HepG2 (cell line): ENCODE measurements at regions not wholly inside any gene's neighbourhood (a gene's known extent, or its start where the extent isn't known, plus 50 kb on each side); places are given as distances from the start of the nearest gene placed in this dataset.

Experiments
- ATAC-seq: fragments of 200-7000 bp; cut with Tn5 transposase; 3 replicates; pipeline ENCODE4 v1.9.1; 2020; ENCODE audit warnings: mild to moderate bottlenecking, moderate library complexity
- BruUV-seq: library from RNA; stranded (reverse); fragments of 400-500 nt; replicated peaks from 2 replicates; lab custom pipeline; 2021; lab: Mats Ljungman, UMichigan
- CTCF ChIA-PET: fragments of 300-600 bp; formaldehyde crosslinking; extraction: SDS; loops from one replicate; lab custom pipeline; 2021; ENCODE audit warnings: low total read pairs, inconsistent platforms, low intra/inter-chr PET ratio; lab: Yijun Ruan, JAX
- POLR2A ChIA-PET: fragments of 350-600 bp; sonication (Branson Sonifier 250); formaldehyde crosslinking; loops from one replicate; lab custom pipeline; 2020; ENCODE audit warnings: antibody characterized with exemption, inconsistent platforms; lab: Yijun Ruan, JAX
- DNase-seq: peaks from one replicate; pipeline ENCODE4 v3.0.0-alpha.2; 2015; ENCODE audit warnings: low spot score
- FAIRE-seq: peaks from 3 replicates; lab custom pipeline; 2011; peaks lifted over from hg19 to GRCh38; lab: Jason Lieb, UNC
- H2AFZ ChIP-seq: one replicate; pipeline ENCODE4 v1.6.1; 2011; ENCODE audit warnings: low read length, inconsistent platforms
- H3K27ac ChIP-seq: fragments of 300-600 bp; 3 replicates; pipeline ENCODE4 v1.8.0; 2011; ENCODE audit warnings: mixed run types, mild to moderate bottlenecking, mixed read lengths, low read length, inconsistent platforms; ENCODE audit not compliant: insufficient read depth; ENCODE audit errors: extremely low read length
- H3K27me3 ChIP-seq, 2 experiments: fragments of 200-600 bp in 1 of 2; 2 replicates in 1 of 2; 3 replicates in 1 of 2; pipeline versions ENCODE4 v1.6.0 to v1.8.0; 2011; ENCODE audit warnings: low read length in 2 of 2, mild to moderate bottlenecking in 2 of 2, moderate library complexity in 2 of 2, inconsistent platforms in 1 of 2; ENCODE audit not compliant: insufficient read depth in 2 of 2, control insufficient read depth in 1 of 2
- H3K36me3 ChIP-seq, 2 experiments: fragments of 200-600 bp in 1 of 2; replicated peaks in 1 of 2; 2 replicates in 1 of 2; 3 replicates in 1 of 2; pipeline versions ENCODE4 v1.5.1 to v1.8.0; 2011; ENCODE audit warnings: low read length in 2 of 2, inconsistent platforms in 1 of 2; ENCODE audit not compliant: insufficient read depth in 2 of 2, control insufficient read depth in 1 of 2
- H3K4me1 ChIP-seq: 2 replicates; pipeline ENCODE4 v1.5.1; 2012; ENCODE audit warnings: low read length, inconsistent platforms; ENCODE audit not compliant: insufficient read depth
- H3K4me2 ChIP-seq: 2 replicates; pipeline ENCODE4 v1.6.0; 2011; ENCODE audit warnings: low read depth, low read length, inconsistent platforms
- H3K4me3 ChIP-seq, 3 experiments: fragments of 200-600 bp in 1 of 3; sonication (generic), shearing (Covaris generic) in 1 of 3; replicated peaks in 1 of 3; 2 replicates each; pipeline ENCODE4 v1.5.1; 2011 to 2016; ENCODE audit warnings: low read length in 3 of 3, inconsistent platforms in 2 of 3, low read depth in 2 of 3, mild to moderate bottlenecking in 2 of 3, control low read depth in 1 of 3, mixed read lengths in 1 of 3; ENCODE audit not compliant: insufficient read depth in 1 of 3
- H3K79me2 ChIP-seq: one replicate; pipeline ENCODE4 v1.6.1; 2011; ENCODE audit warnings: low read length, inconsistent platforms; ENCODE audit not compliant: insufficient read depth
- H3K9ac ChIP-seq: 2 replicates; pipeline ENCODE4 v1.6.0; 2011; ENCODE audit warnings: mild to moderate bottlenecking, low read depth, low read length, inconsistent platforms; ENCODE audit not compliant: insufficient read depth
- H3K9me3 ChIP-seq: 2 replicates; pipeline ENCODE4 v1.5.1; 2012; ENCODE audit warnings: mild to moderate bottlenecking, low read length
- H4K20me1 ChIP-seq: 2 replicates; pipeline ENCODE4 v1.6.0; 2011; ENCODE audit warnings: inconsistent platforms, mild to moderate bottlenecking, low read length, moderate library complexity; ENCODE audit not compliant: insufficient read depth
- ARID2 ChIP-seq: sonication (generic); formaldehyde crosslinking; IDR thresholded peaks from 2 replicates; pipeline ENCODE4 v1.8.1; 2022; ENCODE audit warnings: mild to moderate bottlenecking, missing genetic modification reagents, borderline replicate concordance
- ATF7 ChIP-seq, 2 experiments: fragments of 450-650 bp in 1 of 2; sonication (generic) in 1 of 2; formaldehyde crosslinking in 1 of 2; IDR thresholded peaks; 2 replicates each; pipeline versions ENCODE4 v1.4.0 to v1.6.1; 2016 to 2020; ENCODE audit warnings: antibody characterized with exemption in 1 of 2, mild to moderate bottlenecking in 1 of 2, missing genetic modification reagents in 1 of 2
- HDAC1 ChIP-seq: sonication (generic); formaldehyde crosslinking; IDR thresholded peaks from 2 replicates; pipeline ENCODE4 v1.5.1; 2020; ENCODE audit warnings: mild to moderate bottlenecking, missing genetic modification reagents
- KLF16 ChIP-seq, 2 experiments: sonication (generic) in 1 of 2; formaldehyde crosslinking in 1 of 2; IDR thresholded peaks; 2 replicates each; pipeline versions ENCODE4 v1.6.1 to v1.8.0; 2016 to 2023; ENCODE audit warnings: missing genetic modification reagents in 2 of 2, missing compliant biosample characterization in 1 of 2
- MTF2 ChIP-seq: sonication (generic); formaldehyde crosslinking; IDR thresholded peaks from 2 replicates; pipeline ENCODE4 v1.5.0; 2020; ENCODE audit warnings: missing genetic modification reagents, borderline replicate concordance
- ZBTB7A ChIP-seq: sonication (generic); formaldehyde crosslinking; IDR thresholded peaks from 2 replicates; pipeline ENCODE4 v1.8.0; 2022; ENCODE audit warnings: mild to moderate bottlenecking, missing genetic modification reagents
- ZNF354B ChIP-seq: sonication (generic); formaldehyde crosslinking; IDR thresholded peaks from 2 replicates; pipeline ENCODE4 v1.8.0; 2022; ENCODE audit warnings: mild to moderate bottlenecking, missing genetic modification reagents
- in situ Hi-C: cut with HindIII; loops from 2 replicates; pipeline ENCODE4 v1.10.0; 2017; ENCODE audit warnings: low pct_unique_long_range_greater_than_20kb; ENCODE audit not compliant: extremely low pct_ligation_motif_present
- intact Hi-C: fragments of 100-400 bp; cut with micrococcal nuclease; formaldehyde crosslinking; loops from one replicate; pipeline ENCODE4 v1.10.0; 2022; ENCODE audit not compliant: unreplicated experiment
- TF ChIP-seq, protein P1 (sequence below): sonication (generic); formaldehyde crosslinking; IDR thresholded peaks from 2 replicates; pipeline ENCODE4 v1.8.1; 2022; ENCODE audit warnings: low read depth, mild to moderate bottlenecking, missing genetic modification reagents
- TF ChIP-seq, protein P2 (sequence below): sonication (generic); formaldehyde crosslinking; IDR thresholded peaks from 2 replicates; pipeline ENCODE4 v1.8.0; 2022; ENCODE audit warnings: mild to moderate bottlenecking, missing genetic modification reagents; ENCODE audit not compliant: insufficient replicate concordance
- TF ChIP-seq, protein P3 (sequence below): sonication (generic); formaldehyde crosslinking; IDR thresholded peaks from 2 replicates; pipeline ENCODE4 v1.5.0; 2020; ENCODE audit warnings: missing genetic modification reagents

DNA sequence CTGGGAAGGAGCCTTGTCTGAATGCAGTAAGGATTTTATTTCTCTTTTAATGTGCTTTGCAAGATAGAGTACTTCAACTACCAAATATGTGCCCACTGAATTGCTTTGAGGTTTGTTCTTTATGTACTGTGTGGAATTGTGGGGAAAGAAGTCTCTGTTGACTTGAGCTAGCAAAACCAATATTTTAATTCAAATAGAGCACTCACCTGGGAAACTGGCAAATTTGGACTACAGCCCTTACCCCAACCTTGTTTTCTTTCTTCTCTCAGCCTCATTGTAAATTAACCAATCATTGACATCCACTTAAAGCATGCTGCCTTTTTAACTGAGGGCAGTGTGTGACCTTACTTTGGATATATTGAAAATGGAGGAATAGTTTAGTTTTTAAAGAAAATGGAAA lies 409.0 kb downstream of the SPATA31D1 start:
- Histone ChIP-seq H3K36me3 (no peaks in the 10 kb centered on the region), H3K4me1 (no peaks in the 10 kb centered on the region), H3K4me3 (no peak overlapping the region), H3K4me2 (no peak overlapping the region), H3K9me3 (no peaks in the 10 kb centered on the region; the same call in 1 of the 2 replicates), H3K79me2 (no peaks in the 10 kb centered on the region), H3K27ac (no peak overlapping the region), H2AFZ (no peak overlapping the region), H3K9ac (no peak overlapping the region), H3K27me3 (no peaks in the 10 kb centered on the region), H4K20me1 (no peaks in the 10 kb centered on the region)
- TF ChIP-seq, protein P1, sequence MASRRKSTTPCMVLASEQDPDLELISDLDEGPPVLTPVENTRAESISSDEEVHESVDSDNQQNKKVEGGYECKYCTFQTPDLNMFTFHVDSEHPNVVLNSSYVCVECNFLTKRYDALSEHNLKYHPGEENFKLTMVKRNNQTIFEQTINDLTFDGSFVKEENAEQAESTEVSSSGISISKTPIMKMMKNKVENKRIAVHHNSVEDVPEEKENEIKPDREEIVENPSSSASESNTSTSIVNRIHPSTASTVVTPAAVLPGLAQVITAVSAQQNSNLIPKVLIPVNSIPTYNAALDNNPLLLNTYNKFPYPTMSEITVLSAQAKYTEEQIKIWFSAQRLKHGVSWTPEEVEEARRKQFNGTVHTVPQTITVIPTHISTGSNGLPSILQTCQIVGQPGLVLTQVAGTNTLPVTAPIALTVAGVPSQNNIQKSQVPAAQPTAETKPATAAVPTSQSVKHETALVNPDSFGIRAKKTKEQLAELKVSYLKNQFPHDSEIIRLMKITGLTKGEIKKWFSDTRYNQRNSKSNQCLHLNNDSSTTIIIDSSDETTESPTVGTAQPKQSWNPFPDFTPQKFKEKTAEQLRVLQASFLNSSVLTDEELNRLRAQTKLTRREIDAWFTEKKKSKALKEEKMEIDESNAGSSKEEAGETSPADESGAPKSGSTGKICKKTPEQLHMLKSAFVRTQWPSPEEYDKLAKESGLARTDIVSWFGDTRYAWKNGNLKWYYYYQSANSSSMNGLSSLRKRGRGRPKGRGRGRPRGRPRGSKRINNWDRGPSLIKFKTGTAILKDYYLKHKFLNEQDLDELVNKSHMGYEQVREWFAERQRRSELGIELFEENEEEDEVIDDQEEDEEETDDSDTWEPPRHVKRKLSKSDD (CRISPR knock-in tag) = no peak
- TF ChIP-seq ARID2 (CRISPR knock-in tag) (no peak), KLF16 (CRISPR knock-in tag; IDR thresholded peaks at IDR 0.05) (no peak), ZBTB7A (CRISPR knock-in tag) (no peak), HDAC1 (CRISPR knock-in tag) (no peak), MTF2 (no peak), ATF7 (IDR thresholded peaks at IDR 0.05) (no peak), ATF7 (CRISPR knock-in tag; IDR thresholded peaks at IDR 0.05) (no peak), ZNF354B (no peak)
- TF ChIP-seq, protein P2, sequence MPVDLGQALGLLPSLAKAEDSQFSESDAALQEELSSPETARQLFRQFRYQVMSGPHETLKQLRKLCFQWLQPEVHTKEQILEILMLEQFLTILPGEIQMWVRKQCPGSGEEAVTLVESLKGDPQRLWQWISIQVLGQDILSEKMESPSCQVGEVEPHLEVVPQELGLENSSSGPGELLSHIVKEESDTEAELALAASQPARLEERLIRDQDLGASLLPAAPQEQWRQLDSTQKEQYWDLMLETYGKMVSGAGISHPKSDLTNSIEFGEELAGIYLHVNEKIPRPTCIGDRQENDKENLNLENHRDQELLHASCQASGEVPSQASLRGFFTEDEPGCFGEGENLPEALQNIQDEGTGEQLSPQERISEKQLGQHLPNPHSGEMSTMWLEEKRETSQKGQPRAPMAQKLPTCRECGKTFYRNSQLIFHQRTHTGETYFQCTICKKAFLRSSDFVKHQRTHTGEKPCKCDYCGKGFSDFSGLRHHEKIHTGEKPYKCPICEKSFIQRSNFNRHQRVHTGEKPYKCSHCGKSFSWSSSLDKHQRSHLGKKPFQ (CRISPR knock-in tag) = no peak
- TF ChIP-seq, protein P3, sequence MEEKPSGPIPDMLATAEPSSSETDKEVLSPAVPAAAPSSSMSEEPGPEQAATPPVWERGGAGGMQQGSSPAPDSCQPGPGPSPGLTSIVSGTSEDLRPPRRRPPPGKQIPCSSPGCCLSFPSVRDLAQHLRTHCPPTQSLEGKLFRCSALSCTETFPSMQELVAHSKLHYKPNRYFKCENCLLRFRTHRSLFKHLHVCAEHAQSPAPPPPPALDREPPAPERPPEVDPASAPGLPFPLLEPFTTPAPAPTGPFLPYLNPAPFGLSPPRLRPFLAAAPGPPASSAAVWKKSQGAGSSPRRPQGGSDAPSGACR (CRISPR knock-in tag) = no peak
- FAIRE-seq (no peak), ATAC-seq (no peak), DNase-seq (no peak)
- ChIA-PET POLR2A (no interaction called here), CTCF (no interaction called here)
- intact Hi-C loops (loop anchor here (10.0 kb wide), 1 partner anchor 757 kb away; no protein-coding TSS in a partner anchor), in situ Hi-C loops (no loop called here)
- BruUV-seq = no TSS peak
